Activated T-cell treated with anti-CD3 and anti-CD28 coated beads for 1 hour (primary cell): ENCODE measurements at regions not wholly inside any gene's neighbourhood (a gene's known extent, or its start where the extent isn't known, plus 50 kb on each side); places are given as distances from the start of the nearest gene placed in this dataset.

Source experiments
- DNase-seq: peaks from one replicate; pipeline ENCODE4 v3.0.0-alpha.2; 2020; ENCODE audit warnings: low read depth

DNA sequence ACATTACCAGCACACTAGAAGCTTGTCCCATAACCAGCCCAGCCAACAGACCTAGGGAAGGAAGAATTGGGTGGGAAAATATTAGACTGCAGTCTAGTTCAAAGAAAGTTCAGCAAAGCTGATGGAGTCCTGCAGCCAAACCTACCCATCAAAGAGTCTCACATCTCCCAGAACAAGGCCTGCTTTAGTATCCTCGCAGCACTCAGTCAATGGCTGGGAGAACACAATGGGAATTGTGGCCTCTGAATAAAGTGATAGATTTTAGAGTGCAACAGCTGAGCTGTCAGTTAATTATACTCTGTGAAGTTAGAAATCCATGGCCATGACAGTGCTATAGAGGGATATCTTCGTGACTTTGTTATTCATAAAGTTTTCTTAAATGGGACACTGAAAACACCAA is 207.2 kb upstream of the NAALADL2 start:
- no peak for DNase-seq

- DNase-seq: no peak
These were observed 199.6 kb upstream of the NAALADL2 start for GRCh38 chr3:174659511-174659910.

- no peak for DNase-seq
These were observed 196.5 kb upstream of the NAALADL2 start for GRCh38 chr3:174662653-174663052.

DNA sequence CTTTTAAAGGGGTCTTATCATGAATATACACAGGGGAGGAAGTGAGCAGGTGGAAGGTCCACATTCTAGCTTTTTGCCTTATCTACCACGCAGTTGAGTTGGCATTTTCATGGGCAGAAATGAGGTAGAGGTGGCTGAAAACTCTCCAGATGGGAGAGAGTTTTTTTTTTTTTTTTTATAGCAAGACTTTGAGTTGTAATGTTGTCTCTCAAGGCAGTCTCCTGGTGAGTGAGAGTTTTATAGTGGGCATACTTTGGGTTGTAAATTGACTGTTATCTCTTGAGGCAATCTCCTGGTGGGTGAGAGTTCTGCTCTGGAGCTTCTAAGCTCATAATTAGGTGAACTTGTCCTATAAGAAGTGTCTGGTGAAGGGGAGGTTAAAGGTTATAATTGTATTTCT is 191.7 kb upstream of the NAALADL2 start:
- DNase-seq: no peak

DNA sequence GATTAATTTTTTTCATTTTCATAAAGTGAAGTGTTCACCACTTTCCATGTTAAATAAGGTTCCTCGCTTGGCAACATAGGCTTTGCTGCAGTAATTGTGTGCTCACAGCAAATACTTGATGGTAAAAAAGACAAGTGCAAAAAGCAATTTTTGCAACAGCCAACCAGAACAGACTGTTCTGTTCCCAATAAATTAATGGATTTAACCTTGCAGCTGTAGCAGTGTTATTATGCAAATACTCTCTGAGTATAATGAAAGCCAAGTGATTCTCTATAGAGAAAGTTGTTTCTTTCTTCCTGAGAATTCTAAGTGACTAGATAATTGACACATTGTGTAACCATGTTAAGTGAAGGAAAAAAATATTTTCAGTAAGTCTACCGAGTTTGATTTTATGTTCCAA is 183.7 kb upstream of the NAALADL2 start:
- DNase-seq: no peak

GRCh38 chr3:174681784-174682183 is 177.3 kb upstream of the NAALADL2 start:
- DNase-seq: no peak

DNA sequence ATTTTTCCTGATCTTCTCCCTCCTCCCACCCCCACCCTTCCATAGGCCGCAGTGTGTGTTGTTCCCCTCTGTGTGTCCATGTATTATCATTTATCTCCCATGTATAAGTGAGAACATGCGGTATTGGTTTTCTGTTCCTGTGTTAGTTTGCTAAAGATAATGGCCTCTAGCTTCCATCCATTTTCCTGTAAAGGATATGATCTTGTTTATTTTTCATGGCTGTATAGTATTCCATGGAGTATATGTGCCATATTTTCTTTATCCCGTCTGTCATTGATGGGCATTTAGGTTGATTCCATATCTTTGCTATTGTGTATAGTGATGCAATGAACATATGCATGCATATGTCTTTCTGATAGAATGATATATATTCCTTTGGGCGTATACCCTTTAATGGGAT is 173.3 kb upstream of the NAALADL2 start:
- DNase-seq: no peak

DNA sequence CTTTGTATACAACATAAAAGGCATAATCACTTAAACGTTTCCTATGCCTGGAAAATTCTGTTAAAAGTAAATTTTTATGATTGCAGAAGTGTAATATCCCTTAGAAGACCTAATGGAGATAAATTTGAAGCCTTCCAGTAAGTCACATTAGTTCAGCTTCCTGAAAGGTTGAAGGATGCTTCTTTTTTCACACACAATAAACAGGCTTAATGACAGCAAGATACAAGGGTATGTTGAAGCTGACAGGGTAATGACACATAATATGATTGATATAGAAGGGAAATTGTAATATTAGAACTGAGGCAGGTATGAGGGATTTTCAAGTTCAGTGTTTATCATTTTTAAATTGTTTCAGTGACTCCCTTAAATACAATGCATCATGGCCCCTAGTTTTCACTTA is 161.8 kb upstream of the NAALADL2 start:
- DNase-seq: no peak

GRCh38 chr3:174700736-174701135 is 158.4 kb upstream of the NAALADL2 start:
- DNase-seq: no peak

- DNase-seq: no peak
These were observed 148.5 kb upstream of the NAALADL2 start for GRCh38 chr3:174710612-174711011.

GRCh38 chr3:174715386-174715785 is 143.7 kb upstream of the NAALADL2 start:
- DNase-seq: no peak

DNA sequence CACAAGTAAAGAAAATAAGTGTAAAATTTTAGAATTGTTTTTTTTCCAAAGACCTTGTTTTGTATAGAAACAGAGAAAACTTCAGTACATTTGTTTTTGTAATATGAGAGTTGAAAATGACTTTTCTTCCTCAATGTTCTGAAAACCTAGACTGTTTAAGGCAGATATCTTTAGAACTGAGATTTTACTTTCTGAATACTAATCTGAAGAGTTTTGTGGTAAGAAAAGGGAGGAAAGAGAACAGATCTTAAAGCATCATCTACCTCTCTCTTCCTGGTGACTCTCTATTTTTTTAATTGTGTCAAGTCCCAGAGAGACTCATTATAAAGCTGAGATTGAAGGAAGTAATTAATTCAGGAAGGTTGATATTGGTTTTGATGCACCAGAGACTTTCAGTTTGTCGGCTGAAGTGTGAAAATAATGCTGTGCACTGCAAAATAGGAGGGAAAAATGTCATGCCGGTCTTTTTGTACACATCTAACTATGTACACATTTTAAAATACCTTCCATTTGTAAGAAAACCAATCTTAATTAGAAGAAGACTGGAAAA is 142.1 kb upstream of the NAALADL2 start:
- no peak for DNase-seq

GRCh38 chr3:174720717-174721116 is 138.4 kb upstream of the NAALADL2 start:
- DNase-seq: no peak

DNA sequence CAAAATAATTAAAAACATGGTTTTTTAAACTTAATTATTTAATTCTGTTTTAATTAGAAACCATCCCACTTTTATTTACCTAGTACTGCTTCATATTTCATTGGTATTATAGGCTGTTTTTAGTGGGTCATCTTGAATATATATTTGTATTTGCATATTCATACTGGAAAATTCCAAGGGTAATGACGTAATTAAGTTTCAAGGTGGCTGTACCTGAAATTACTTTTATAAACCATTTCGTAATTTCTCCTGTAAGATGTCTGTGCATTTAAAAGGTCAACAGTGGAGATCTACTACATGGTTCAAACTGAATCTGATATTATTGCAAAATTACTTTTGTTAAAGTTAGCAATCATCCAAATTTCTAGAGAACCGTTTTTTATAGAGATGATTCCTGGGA is 133.8 kb upstream of the NAALADL2 start:
- DNase-seq: no peak

- no peak for DNase-seq
These were observed 121.2 kb upstream of the NAALADL2 start for GRCh38 chr3:174737966-174738365.

DNA sequence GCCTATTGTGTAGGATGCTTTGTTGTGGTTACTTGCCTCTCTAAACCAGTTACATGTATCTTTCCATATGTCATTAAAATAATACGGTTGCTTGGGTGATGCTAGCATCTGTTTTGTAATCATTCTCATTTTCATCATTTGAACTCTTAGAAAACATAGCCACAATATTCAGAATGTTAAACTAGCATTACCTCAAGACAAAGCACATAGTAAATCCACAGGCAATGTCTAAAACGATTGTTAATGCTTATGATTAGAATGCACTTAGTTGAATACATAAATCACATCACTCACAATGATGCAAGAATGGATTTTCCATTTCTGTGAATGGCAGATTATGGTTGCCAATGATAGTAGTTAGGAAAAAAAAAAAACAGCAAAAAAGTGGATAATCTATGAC is 110.0 kb upstream of the NAALADL2 start:
- no peak for DNase-seq

DNA sequence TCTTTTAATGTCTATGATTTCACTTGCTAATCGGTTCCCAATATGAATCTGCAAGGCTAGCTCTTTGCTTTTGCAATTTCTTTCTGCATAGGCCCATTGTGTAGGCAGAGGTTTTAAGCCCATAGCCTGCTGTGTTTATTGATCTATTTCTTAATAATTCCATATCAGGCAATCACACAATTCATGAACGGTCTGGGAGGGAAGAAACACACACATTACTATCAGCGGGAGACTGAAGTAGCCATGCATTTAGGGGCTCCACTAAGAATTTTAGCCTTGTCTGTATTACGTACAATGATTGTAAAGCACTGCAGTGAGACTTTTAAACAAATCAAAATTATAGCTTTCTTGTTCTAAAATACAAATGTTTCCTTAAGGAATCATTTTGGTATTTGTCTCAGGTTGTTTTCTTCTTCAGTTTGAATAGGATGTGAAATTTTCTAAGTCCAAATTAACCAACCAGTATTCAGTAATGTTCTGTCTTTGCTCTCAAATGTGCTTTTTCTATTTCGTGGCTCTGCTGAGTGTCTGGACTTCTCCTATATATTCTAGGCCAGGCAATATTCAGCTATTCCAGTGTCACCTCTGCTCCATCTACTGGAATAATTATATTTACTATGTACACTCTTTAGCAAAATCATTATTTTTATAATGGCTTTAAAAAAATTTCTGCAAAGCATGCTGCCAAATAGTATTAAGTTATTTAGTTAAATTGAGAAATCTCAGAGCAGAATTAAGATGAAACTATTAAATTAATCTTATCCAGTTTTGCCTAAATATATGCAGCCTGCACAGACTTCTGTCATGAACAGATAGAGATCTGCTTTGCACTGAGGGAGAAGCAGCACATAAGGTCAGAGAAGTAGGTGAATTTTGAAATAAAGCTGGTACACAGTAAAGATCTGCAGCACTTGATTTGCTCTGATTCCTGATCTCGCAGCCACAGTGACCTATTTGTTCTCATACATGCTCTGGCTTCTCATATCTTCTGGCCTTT is 103.0 kb upstream of the NAALADL2 start:
- no peak for DNase-seq

- DNase-seq: no peak
These were observed 100.2 kb upstream of the NAALADL2 start for GRCh38 chr3:174758943-174759342.

DNA sequence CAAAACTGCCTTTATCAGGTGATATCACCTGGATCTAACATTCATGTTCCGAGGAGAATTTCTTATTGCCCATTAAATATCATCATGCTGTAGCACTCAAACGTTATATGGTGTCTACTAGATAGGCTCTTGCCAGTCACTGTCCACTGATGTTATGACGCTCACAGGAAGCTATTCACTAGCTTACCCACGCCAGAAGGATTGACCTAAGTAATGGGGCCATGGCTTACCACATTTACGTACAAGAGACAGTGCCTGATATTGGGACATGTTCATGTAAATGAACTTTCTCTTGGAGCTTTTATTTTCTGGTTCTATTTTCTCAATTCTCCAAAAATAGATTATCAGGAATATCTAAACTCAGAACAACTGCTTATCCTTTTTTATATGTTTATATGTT is 91.7 kb upstream of the NAALADL2 start:
- no peak for DNase-seq

DNA sequence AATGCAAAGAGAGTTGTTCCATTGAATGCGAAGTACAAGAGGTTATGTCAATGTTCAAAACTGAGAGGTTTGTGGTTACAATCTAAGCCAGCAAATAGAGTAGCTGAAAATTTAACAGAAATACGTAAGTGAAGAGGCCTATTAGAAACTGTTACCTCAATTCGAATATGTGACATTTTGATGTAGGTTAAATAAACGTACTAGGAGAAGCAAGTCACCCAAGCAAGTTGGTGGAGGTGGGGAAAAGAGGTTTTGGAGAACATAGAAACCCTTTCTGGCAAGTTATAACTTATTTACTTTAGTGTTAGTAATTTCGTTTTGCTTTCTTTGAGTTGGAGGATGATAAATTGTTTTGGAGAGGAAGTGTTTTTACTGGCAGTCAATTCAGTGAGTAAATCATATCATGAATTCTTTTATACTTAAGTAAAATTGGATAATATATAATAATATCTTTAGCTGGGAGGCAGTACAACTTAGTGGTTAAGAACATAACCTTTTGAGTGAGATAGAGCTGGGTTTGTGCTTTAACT is 91.2 kb upstream of the NAALADL2 start:
- DNase-seq: no peak

DNA sequence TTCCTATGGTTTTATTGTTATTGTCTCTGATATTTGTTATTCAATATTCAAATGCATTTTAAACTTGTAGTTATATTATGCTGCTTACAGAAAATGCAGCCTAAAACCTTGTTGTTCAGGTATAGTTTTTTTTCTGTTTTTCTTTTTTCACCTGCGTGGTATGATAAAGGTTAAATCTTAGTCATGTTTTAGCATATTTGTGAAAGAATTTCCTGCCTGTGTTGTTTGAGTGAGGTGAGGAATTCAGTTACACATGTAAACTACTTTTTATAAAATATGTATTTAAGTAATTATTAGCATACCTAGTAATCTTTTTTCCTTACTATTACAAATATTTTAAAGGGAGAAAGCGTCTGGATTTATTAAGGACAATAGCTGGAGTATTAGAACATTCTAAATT is 90.0 kb upstream of the NAALADL2 start:
- no peak for DNase-seq

GRCh38 chr3:174775603-174776002 is 83.5 kb upstream of the NAALADL2 start:
- no peak for DNase-seq

DNA sequence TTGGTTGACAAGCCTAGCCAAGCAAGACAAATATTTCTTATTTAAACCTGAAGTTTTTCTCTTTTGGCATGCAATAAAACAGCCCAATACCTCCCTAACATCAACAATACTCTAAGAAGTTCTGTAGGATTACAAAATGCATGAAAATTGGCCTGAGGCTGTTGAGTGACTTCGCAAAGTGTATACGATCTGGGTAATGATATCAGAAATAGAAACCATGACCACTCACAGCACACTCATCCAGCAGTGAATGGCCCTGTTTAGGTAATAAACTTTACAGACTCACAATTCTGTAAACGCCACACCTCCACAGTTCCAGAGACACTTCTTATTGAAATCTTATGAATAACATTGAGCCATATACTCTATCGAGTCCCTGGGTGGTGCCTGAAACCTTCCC is 83.0 kb upstream of the NAALADL2 start:
- DNase-seq: no peak
